22Rv1 (cell line): ENCODE measurements at regions not wholly inside any gene's neighbourhood (a gene's known extent, or its start where the extent isn't known, plus 50 kb on each side); places are given as distances from the start of the nearest gene placed in this dataset.

Source experiments
- ZFX ChIP-seq: fragments of 450-650 bp; IDR thresholded peaks from 2 replicates; pipeline ENCODE4 v1.6.1; 2017; ENCODE audit warnings: antibody characterized with exemption, borderline replicate concordance
- TF ChIP-seq, protein P1 (sequence below): fragments of 450-650 bp; IDR thresholded peaks from 2 replicates; pipeline ENCODE4 v1.5.1; 2017; ENCODE audit warnings: mild to moderate bottlenecking

DNA sequence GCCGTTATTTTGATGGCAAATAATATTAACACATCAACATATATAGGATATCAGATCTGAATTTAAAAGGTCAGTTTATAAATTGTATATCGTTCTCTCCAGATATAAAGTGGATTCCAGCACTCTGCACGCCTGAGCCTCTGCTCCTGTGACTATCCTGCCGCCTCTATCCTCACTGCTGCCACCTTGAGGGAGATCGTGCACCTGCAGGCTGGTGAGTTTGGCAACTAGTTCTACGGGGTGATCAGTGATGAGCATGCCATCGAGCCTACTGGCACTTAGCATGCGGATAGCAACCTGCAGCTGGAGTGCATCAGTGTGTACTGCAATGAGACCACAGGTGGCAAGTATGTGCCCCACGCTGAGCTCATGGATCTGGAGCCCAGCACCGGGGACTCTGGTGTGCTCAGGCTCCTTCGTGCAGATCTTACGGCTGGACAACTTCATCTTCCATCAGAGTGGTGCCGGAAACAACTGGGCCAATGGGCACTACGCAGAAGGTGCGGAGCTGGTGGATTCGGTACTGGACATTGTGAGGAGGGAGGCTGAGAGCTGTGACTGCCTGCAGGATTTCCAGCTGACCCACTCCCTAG, 84.9 kb downstream of the FBXO5 start:
- TF ChIP-seq, protein P1, sequence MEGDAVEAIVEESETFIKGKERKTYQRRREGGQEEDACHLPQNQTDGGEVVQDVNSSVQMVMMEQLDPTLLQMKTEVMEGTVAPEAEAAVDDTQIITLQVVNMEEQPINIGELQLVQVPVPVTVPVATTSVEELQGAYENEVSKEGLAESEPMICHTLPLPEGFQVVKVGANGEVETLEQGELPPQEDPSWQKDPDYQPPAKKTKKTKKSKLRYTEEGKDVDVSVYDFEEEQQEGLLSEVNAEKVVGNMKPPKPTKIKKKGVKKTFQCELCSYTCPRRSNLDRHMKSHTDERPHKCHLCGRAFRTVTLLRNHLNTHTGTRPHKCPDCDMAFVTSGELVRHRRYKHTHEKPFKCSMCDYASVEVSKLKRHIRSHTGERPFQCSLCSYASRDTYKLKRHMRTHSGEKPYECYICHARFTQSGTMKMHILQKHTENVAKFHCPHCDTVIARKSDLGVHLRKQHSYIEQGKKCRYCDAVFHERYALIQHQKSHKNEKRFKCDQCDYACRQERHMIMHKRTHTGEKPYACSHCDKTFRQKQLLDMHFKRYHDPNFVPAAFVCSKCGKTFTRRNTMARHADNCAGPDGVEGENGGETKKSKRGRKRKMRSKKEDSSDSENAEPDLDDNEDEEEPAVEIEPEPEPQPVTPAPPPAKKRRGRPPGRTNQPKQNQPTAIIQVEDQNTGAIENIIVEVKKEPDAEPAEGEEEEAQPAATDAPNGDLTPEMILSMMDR, result peak; percentile 94
- no peak for TF ChIP-seq ZFX
